Effector memory CD4-positive, alpha-beta T cell (primary cell): ENCODE measurements at regions not wholly inside any gene's neighbourhood (a gene's known extent, or its start where the extent isn't known, plus 50 kb on each side); places are given as distances from the start of the nearest gene placed in this dataset.

Experiments used
- DNase-seq, 3 donors: peaks; one replicate each; pipeline ENCODE4 v3.0.0-alpha.2; 2020
- H3K27ac ChIP-seq: 2 replicates; pipeline ENCODE4 v1.7.0; 2013; ENCODE audit warnings: mild to moderate bottlenecking, low read length, moderate library complexity; ENCODE audit not compliant: insufficient read depth, poor library complexity, severe bottlenecking
- H3K27me3 ChIP-seq: replicated peaks from 2 replicates; pipeline ENCODE4 v1.7.0; 2013; ENCODE audit warnings: mild to moderate bottlenecking, low read length; ENCODE audit not compliant: insufficient read depth, control insufficient read depth, poor library complexity, severe bottlenecking
- H3K36me3 ChIP-seq: 2 replicates; pipeline ENCODE4 v1.7.0; 2013; ENCODE audit warnings: mild to moderate bottlenecking, low read length, moderate library complexity; ENCODE audit not compliant: control insufficient read depth, insufficient read depth
- H3K4me1 ChIP-seq: 2 replicates; pipeline ENCODE4 v1.7.0; 2013; ENCODE audit warnings: low read length, mild to moderate bottlenecking; ENCODE audit not compliant: control insufficient read depth, insufficient read depth, poor library complexity, severe bottlenecking
- H3K4me3 ChIP-seq: 2 replicates; pipeline ENCODE4 v1.7.0; 2013; ENCODE audit warnings: low read length, low read depth, mild to moderate bottlenecking; ENCODE audit not compliant: insufficient read depth, poor library complexity, severe bottlenecking
- H3K9me3 ChIP-seq: 2 replicates; pipeline ENCODE4 v1.7.0; 2013; ENCODE audit warnings: mild to moderate bottlenecking, low read length, moderate library complexity; ENCODE audit not compliant: control insufficient read depth

DNA sequence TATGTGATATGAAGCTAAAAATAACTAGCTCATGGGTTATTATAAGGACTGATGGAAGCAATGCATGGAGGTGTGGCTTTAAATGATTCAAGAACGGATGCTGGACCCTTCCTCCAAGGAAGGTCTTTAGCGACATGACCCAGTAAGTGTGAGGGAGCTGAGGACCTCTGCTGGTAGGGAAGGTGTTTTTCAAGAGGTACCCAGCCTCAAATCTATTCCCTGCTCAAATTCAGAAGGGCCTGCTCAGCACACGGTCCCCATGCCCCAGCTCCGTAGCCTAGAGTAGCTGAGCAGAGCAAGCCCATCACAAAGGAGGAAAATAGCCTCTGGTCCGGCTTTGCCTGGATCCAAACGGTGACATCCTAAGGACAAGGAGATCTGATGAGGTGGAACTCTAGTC, 266.2 kb upstream of the IGF1R start:
- H3K36me3 ChIP-seq = no peaks in the 10 kb centered on the region
- H3K27ac ChIP-seq = no peak overlapping the region
- H3K4me3 ChIP-seq = no peak overlapping the region
- DNase-seq = no peak
- no peaks in the 10 kb centered on the region for H3K9me3 ChIP-seq
- no peaks in the 10 kb centered on the region for H3K4me1 ChIP-seq
- H3K27me3 ChIP-seq = no peaks in the 10 kb centered on the region

GRCh38 chr15:98383571-98383970, 264.8 kb upstream of the IGF1R start:
- no peak for DNase-seq
- H3K4me3 ChIP-seq = no peak overlapping the region
- no peaks in the 10 kb centered on the region for H3K27me3 ChIP-seq
- no peaks in the 10 kb centered on the region for H3K4me1 ChIP-seq
- H3K27ac ChIP-seq = no peak overlapping the region
- no peaks in the 10 kb centered on the region for H3K9me3 ChIP-seq
- H3K36me3 ChIP-seq = no peaks in the 10 kb centered on the region

DNA sequence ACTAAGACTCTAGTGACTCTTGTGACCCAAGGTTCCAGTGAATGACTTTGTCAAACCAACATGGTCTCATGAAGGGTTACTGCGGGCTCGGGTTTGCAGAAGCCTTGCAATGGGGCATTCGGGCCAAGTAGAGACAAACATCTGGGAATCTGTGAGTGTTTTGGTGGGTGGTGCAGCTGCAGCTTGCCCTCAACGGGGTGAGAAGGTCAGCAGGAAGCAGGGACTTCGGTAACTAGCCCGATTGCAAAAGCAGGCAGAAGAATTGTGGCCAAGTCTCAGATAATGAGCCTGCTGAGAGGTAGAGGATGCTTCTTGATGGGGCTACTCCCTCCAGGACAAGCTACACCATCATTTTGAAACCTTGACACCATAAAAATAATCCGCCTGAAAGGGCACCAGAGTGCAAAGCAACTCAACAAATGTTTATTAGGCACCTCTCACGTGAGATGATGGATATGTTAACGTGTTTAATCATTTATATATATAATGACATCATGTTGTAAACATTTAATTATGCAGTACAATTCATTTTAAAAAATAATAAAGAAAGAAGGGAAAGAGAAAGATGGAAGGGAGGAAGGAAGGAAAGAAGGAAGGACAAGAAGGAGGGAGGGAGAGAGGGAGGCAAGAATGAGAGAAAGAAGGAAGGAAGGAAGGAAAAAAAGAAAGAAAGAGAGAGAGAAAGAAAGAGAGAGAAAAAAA, 263.9 kb upstream of the IGF1R start:
- Histone ChIP-seq H3K4me1 (no peaks in the 10 kb centered on the region), H3K27me3 (no peaks in the 10 kb centered on the region), H3K36me3 (no peaks in the 10 kb centered on the region), H3K4me3 (no peak overlapping the region), H3K27ac (no peak overlapping the region), H3K9me3 (no peaks in the 10 kb centered on the region)
- DNase-seq = no peak

DNA sequence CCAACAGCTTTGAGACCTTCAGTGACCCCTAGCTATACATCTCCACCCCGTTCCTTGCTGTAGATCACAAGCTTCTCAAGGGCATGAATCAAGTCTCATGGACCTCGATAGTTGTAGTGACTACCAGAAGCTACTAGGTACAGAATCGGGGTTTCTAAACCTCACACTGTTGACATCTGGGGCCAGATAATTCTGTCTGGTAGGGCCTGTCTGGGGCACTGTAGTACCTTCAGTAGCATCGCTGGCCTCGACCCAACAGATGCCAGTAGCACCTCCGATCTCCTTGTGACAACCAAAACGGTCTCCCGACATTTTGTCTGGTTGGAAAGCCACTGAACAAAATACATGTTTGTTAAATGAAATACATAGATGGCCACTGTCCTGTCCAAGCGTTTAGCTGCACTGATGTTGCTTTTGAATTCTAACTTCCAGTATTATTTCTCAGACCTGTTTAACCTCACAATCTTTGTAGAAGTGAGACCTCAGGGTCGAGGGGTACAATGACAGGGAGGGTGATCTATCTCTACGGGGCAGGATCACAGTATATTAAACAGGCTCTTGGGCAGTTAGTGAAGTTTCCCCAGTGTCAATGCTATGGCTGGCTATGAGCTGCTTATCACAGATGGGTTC, 262.5 kb upstream of the IGF1R start:
- H3K27me3 ChIP-seq = no peaks in the 10 kb centered on the region
- H3K27ac ChIP-seq = no peak overlapping the region
- DNase-seq = no peak
- no peaks in the 10 kb centered on the region for H3K4me1 ChIP-seq
- no peaks in the 10 kb centered on the region for H3K9me3 ChIP-seq
- no peak overlapping the region for H3K4me3 ChIP-seq
- H3K36me3 ChIP-seq = no peaks in the 10 kb centered on the region

GRCh38 chr15:98386561-98386960, 261.8 kb upstream of the IGF1R start:
- Histone ChIP-seq H3K4me3 (no peak overlapping the region), H3K9me3 (no peaks in the 10 kb centered on the region), H3K27me3 (no peaks in the 10 kb centered on the region), H3K4me1 (no peaks in the 10 kb centered on the region), H3K36me3 (no peaks in the 10 kb centered on the region), H3K27ac (no peak overlapping the region)
- no peak for DNase-seq

- Histone ChIP-seq H3K4me1 (no peaks in the 10 kb centered on the region), H3K27me3 (no peaks in the 10 kb centered on the region), H3K4me3 (no peak overlapping the region), H3K9me3 (no peaks in the 10 kb centered on the region), H3K36me3 (no peaks in the 10 kb centered on the region), H3K27ac (no peak overlapping the region)
- DNase-seq = no peak
Measured at GRCh38 chr15:98387866-98388265, 260.5 kb upstream of the IGF1R start.

- H3K4me1 ChIP-seq = no peaks in the 10 kb centered on the region
- DNase-seq = no peak
- H3K27ac ChIP-seq = no peak overlapping the region
- no peaks in the 10 kb centered on the region for H3K9me3 ChIP-seq
- no peak overlapping the region for H3K4me3 ChIP-seq
- no peaks in the 10 kb centered on the region for H3K27me3 ChIP-seq
- no peaks in the 10 kb centered on the region for H3K36me3 ChIP-seq
Measured at GRCh38 chr15:98390946-98391530, 257.3 kb upstream of the IGF1R start.

DNA sequence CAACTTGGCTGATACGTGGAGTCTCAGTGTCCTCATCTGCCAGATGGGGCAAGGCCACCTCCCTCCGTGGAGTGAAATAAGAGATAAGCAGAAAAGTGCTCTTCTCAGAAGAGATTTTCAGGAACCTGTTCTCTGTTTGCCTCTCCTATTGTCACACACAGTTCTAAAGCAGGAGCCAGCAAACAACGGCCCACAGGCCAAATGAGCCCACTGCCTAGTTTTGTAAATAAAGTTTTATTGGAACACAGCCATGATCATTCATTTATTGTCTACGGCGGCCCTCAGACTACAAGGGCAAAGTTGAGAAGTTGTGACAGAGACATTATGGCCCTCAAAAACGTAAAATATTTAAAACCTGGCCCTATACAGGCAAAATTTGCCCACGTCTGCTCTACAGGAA, 256.8 kb upstream of the IGF1R start:
- Histone ChIP-seq H3K4me3 (no peak overlapping the region), H3K36me3 (no peaks in the 10 kb centered on the region), H3K4me1 (no peaks in the 10 kb centered on the region), H3K9me3 (no peaks in the 10 kb centered on the region), H3K27me3 (no peaks in the 10 kb centered on the region), H3K27ac (no peak overlapping the region)
- DNase-seq = no peak

GRCh38 chr15:98393471-98393870, 254.9 kb upstream of the IGF1R start:
- no peaks in the 10 kb centered on the region for H3K4me1 ChIP-seq
- H3K27me3 ChIP-seq = no peaks in the 10 kb centered on the region
- no peaks in the 10 kb centered on the region for H3K36me3 ChIP-seq
- H3K27ac ChIP-seq = no peak overlapping the region
- H3K9me3 ChIP-seq = no peaks in the 10 kb centered on the region
- H3K4me3 ChIP-seq = no peak overlapping the region
- DNase-seq = no peak

- Histone ChIP-seq H3K4me1 (no peaks in the 10 kb centered on the region), H3K27me3 (no peaks in the 10 kb centered on the region), H3K27ac (no peak overlapping the region), H3K9me3 (no peaks in the 10 kb centered on the region), H3K4me3 (no peak overlapping the region), H3K36me3 (no peaks in the 10 kb centered on the region)
- no peak for DNase-seq
Measured at GRCh38 chr15:98394546-98394945, 253.8 kb upstream of the IGF1R start.
